ENCODE measurements at regions not wholly inside any gene's neighbourhood (a gene's known extent, or its start where the extent isn't known, plus 50 kb on each side); places are given as distances from the start of the nearest gene placed in this dataset.

GRCh38 chr9:119810645-119811429, 441.6 kb upstream of the BRINP1 start:
- no peak for DNase-seq

GRCh38 chr9:119803679-119804078, 434.4 kb upstream of the BRINP1 start:
- DNase-seq = no peak

- no peak for DNase-seq
Measured at GRCh38 chr9:119802621-119803020, 433.4 kb upstream of the BRINP1 start.

- no peak for DNase-seq
Measured at GRCh38 chr9:119802133-119802532, 432.9 kb upstream of the BRINP1 start.

- no peak for DNase-seq
Measured at GRCh38 chr9:119801311-119801710, 432.1 kb upstream of the BRINP1 start.

- no peak for DNase-seq
Measured at GRCh38 chr9:119795395-119795794, 426.2 kb upstream of the BRINP1 start.

GRCh38 chr9:119794836-119795235, 425.6 kb upstream of the BRINP1 start:
- DNase-seq = no peak

GRCh38 chr9:119793218-119793617, 424.0 kb upstream of the BRINP1 start:
- no peak for DNase-seq

GRCh38 chr9:119792242-119792641, 423.0 kb upstream of the BRINP1 start:
- no peak for DNase-seq

- DNase-seq = no peak
Measured at GRCh38 chr9:119789987-119790386, 420.8 kb upstream of the BRINP1 start.

GRCh38 chr9:119788921-119789320, 419.7 kb upstream of the BRINP1 start:
- DNase-seq = no peak

GRCh38 chr9:119781886-119782285, 412.7 kb upstream of the BRINP1 start:
- no peak for DNase-seq

GRCh38 chr9:119775410-119775809, 406.2 kb upstream of the BRINP1 start:
- no peak for DNase-seq

GRCh38 chr9:119773823-119774222, 404.6 kb upstream of the BRINP1 start:
- DNase-seq = no peak

GRCh38 chr9:119771341-119771740, 402.1 kb upstream of the BRINP1 start:
- no peak for DNase-seq

GRCh38 chr9:119768266-119768665, 399.0 kb upstream of the BRINP1 start:
- DNase-seq = no peak

GRCh38 chr9:119765632-119766175, 396.5 kb upstream of the BRINP1 start:
- no peak for DNase-seq

- no peak for DNase-seq
Measured at GRCh38 chr9:119763260-119763659, 394.0 kb upstream of the BRINP1 start.

- DNase-seq = no peak
Measured at GRCh38 chr9:119761812-119762211, 392.6 kb upstream of the BRINP1 start.

GRCh38 chr9:119758990-119759389, 389.8 kb upstream of the BRINP1 start:
- DNase-seq = no peak

GRCh38 chr9:119758241-119758640, 389.0 kb upstream of the BRINP1 start:
- no peak for DNase-seq

- DNase-seq = no peak
Measured at GRCh38 chr9:119739476-119739875, 370.2 kb upstream of the BRINP1 start.

- no peak for DNase-seq
Measured at GRCh38 chr9:119736491-119737454, 367.5 kb upstream of the BRINP1 start.

- no peak for DNase-seq
Measured at GRCh38 chr9:119727988-119728387, 358.8 kb upstream of the BRINP1 start.

Data from DMS79 (cell line).